ENCODE measurements at regions not wholly inside any gene's neighbourhood (a gene's known extent, or its start where the extent isn't known, plus 50 kb on each side); places are given as distances from the start of the nearest gene placed in this dataset.

DNA sequence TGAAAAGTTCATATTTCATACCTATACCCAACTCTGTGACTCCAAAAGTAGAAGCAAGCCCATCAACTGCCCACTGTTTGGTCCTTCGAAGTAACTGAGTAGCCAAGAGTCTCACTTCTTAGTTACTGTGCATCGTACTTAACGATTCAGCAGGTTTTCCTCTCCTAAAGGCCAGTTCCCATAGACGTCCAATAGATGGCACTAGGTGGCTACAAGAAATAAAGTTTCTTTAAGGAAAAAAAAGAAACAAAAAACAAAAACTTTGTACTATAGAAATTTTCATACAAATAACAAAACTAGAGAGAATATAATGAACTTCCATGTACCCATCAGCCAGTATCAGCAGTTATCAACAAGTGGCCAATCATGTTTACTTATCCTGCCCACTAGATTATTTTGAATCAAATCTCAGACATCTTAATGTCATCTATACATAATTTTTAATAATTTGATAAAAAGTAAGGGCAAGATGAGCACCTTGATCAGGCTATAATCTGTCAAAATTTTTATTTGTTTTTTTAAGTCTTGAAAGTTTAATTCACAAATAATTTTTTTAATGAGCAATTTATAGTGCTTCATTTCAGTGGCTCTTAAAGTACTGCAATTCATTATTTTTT is 63.8 kb upstream of the ACP3 start:
- H3K9me3 ChIP-seq (ENCODE audit: insufficient read depth, low read length): no peaks in the 10 kb centered on the region
- H3K27ac ChIP-seq (ENCODE audit: low read depth, low read length): no peak overlapping the region
- no peak overlapping the region for H3K4me3 ChIP-seq (ENCODE audit: insufficient read depth, low read length, poor library complexity, severe bottlenecking)
- H3K27me3 ChIP-seq (ENCODE audit: low read length): no peaks in the 10 kb centered on the region
- no peaks in the 10 kb centered on the region for H3K9me2 ChIP-seq (replicated peaks; ENCODE audit: insufficient read depth, low read length)
- TF ChIP-seq, protein P1, sequence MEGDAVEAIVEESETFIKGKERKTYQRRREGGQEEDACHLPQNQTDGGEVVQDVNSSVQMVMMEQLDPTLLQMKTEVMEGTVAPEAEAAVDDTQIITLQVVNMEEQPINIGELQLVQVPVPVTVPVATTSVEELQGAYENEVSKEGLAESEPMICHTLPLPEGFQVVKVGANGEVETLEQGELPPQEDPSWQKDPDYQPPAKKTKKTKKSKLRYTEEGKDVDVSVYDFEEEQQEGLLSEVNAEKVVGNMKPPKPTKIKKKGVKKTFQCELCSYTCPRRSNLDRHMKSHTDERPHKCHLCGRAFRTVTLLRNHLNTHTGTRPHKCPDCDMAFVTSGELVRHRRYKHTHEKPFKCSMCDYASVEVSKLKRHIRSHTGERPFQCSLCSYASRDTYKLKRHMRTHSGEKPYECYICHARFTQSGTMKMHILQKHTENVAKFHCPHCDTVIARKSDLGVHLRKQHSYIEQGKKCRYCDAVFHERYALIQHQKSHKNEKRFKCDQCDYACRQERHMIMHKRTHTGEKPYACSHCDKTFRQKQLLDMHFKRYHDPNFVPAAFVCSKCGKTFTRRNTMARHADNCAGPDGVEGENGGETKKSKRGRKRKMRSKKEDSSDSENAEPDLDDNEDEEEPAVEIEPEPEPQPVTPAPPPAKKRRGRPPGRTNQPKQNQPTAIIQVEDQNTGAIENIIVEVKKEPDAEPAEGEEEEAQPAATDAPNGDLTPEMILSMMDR (IDR thresholded peaks at IDR 0.05; ENCODE audit: insufficient read depth, low read length, poor library complexity, severe bottlenecking): peak; percentile 66
- no peak for TF ChIP-seq EZH2phosphoT487 (conservative IDR thresholded peaks at IDR 0.05; ENCODE audit: low read length)
- H3K79me2 ChIP-seq (ENCODE audit: insufficient read depth, low read length): no peaks in the 10 kb centered on the region
- no peaks in the 10 kb centered on the region for H4K20me1 ChIP-seq (ENCODE audit: low read depth, low read length)
- H3K9ac ChIP-seq (ENCODE audit: low read length): no peak overlapping the region
- no peak overlapping the region for H2AFZ ChIP-seq (ENCODE audit: low read depth, low read length, severe bottlenecking)
- no peaks in the 10 kb centered on the region for H3F3A ChIP-seq (ENCODE audit: insufficient read depth)
- no peaks in the 10 kb centered on the region for H3K36me3 ChIP-seq (ENCODE audit: low read length)
- no peak overlapping the region for H3K4me2 ChIP-seq (ENCODE audit: low read depth, low read length, poor library complexity, severe bottlenecking)

DNA sequence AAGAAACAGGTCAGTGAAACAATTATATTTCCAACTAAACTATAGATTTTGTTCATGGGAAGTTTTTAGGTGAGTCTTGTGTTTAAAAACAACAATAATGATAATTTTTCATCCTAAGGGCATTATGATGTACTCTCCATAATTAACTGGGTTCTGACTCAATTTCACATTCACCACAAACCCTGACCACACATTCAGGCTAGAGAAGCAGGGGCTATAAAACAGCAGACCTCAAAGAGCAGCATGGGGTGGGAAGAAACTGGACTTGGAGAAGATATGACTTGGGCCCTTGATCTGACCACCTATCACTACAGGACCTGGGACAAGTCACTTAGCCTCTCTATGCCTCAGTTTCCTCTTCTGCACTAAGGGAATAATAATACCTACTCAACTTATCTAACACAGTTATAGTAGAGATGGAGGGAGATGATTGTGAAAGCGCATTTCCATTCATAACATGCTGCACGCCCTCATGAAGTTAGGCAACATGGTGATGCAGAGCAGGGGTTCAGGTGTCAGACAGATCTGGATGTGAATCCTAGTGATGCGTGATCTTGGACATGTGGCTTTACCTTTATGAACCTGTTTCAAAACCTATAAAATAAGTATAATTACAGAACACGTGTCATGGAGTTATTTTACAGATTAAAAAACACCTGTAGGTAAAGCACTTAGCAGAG is 63.0 kb upstream of the ACP3 start:
- Histone ChIP-seq H3K27ac (ENCODE audit: low read depth, low read length) (no peak overlapping the region), H3K4me3 (ENCODE audit: insufficient read depth, low read length, poor library complexity, severe bottlenecking) (no peak overlapping the region), H3K9me3 (ENCODE audit: insufficient read depth, low read length) (no peaks in the 10 kb centered on the region), H3K4me2 (ENCODE audit: low read depth, low read length, poor library complexity, severe bottlenecking) (no peak overlapping the region), H3K9ac (ENCODE audit: low read length) (no peak overlapping the region), H4K20me1 (ENCODE audit: low read depth, low read length) (no peaks in the 10 kb centered on the region), H3K9me2 (replicated peaks; ENCODE audit: insufficient read depth, low read length) (no peaks in the 10 kb centered on the region), H2AFZ (ENCODE audit: low read depth, low read length, severe bottlenecking) (no peak overlapping the region), H3F3A (ENCODE audit: insufficient read depth) (no peaks in the 10 kb centered on the region), H3K36me3 (ENCODE audit: low read length) (no peaks in the 10 kb centered on the region), H3K27me3 (ENCODE audit: low read length) (no peaks in the 10 kb centered on the region), H3K79me2 (ENCODE audit: insufficient read depth, low read length) (no peaks in the 10 kb centered on the region)
- no peak for TF ChIP-seq EZH2phosphoT487 (conservative IDR thresholded peaks at IDR 0.05; ENCODE audit: low read length)
- TF ChIP-seq, protein P1 (IDR thresholded peaks at IDR 0.05; ENCODE audit: insufficient read depth, low read length, poor library complexity, severe bottlenecking): no peak

DNA sequence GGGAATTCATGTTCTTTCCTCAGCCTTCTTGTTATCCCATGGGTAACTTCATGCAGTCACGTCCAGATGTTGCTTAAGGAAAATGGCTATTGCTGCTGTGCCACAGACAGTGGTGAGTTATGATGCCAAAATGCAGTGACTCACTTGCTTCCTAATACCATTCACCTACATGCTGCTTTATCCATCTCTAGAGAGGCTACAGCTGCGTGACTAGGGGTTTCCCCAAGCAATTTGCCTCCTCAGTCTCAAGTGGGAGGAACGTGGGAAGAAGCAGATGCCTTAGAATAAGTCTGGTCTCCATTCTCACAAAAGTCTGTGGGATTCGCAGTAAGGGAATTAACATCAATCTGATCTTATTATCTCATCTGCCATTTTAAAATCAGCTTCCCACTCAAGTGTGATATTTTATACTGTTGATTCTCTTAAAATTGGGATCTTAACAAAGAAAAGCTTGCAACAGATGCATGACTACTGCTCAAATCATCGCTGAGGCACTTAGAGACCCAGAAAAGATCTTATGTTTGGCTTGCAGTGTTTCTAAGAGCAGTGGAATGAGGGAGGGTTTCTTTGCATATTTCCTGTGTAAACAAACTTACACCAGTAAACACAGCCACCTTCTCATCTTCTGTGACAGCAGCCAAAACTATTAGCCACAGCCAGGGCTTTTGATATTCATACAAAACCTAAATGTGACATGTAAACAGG is 62.0 kb upstream of the ACP3 start:
- Histone ChIP-seq H4K20me1 (ENCODE audit: low read depth, low read length) (no peaks in the 10 kb centered on the region), H3F3A (ENCODE audit: insufficient read depth) (no peaks in the 10 kb centered on the region), H3K9ac (ENCODE audit: low read length) (no peak overlapping the region), H3K27ac (ENCODE audit: low read depth, low read length) (no peak overlapping the region), H3K36me3 (ENCODE audit: low read length) (no peaks in the 10 kb centered on the region), H3K4me3 (ENCODE audit: insufficient read depth, low read length, poor library complexity, severe bottlenecking) (no peak overlapping the region), H3K9me3 (ENCODE audit: insufficient read depth, low read length) (no peaks in the 10 kb centered on the region), H3K9me2 (replicated peaks; ENCODE audit: insufficient read depth, low read length) (no peaks in the 10 kb centered on the region), H3K27me3 (ENCODE audit: low read length) (no peaks in the 10 kb centered on the region), H2AFZ (ENCODE audit: low read depth, low read length, severe bottlenecking) (no peak overlapping the region), H3K4me2 (ENCODE audit: low read depth, low read length, poor library complexity, severe bottlenecking) (no peak overlapping the region), H3K79me2 (ENCODE audit: insufficient read depth, low read length) (no peaks in the 10 kb centered on the region)
- TF ChIP-seq, protein P1 (IDR thresholded peaks at IDR 0.05; ENCODE audit: insufficient read depth, low read length, poor library complexity, severe bottlenecking): no peak
- TF ChIP-seq EZH2phosphoT487 (conservative IDR thresholded peaks at IDR 0.05; ENCODE audit: low read length): no peak

Data from SU-DHL-6 (cell line).